Activated B cell treated with CpG ODN at 0.5 μM for 24 hours (primary cell): ENCODE measurements at regions not wholly inside any gene's neighbourhood (a gene's known extent, or its start where the extent isn't known, plus 50 kb on each side); places are given as distances from the start of the nearest gene placed in this dataset.

ENCODE experiments used
- ATAC-seq: fragments of 200-7000 bp; cut with Tn5 transposase; one replicate; pipeline ENCODE4 v1.10.0; 2021; ENCODE audit warnings: low read depth, mild to moderate bottlenecking, moderate library complexity
- CTCF ChIA-PET: fragments of 350-600 bp; sonication (Branson Sonifier 250); formaldehyde crosslinking; loops from one replicate; lab custom pipeline; 2021; ENCODE audit warnings: antibody characterized with exemption; lab: Charles Lee
- POLR2A ChIA-PET: fragments of 350-600 bp; sonication (Branson Sonifier 250); formaldehyde crosslinking; loops from one replicate; lab custom pipeline; 2021; ENCODE audit warnings: antibody characterized with exemption; lab: Charles Lee
- DNase-seq: peaks from one replicate; pipeline ENCODE4 v3.0.0; 2022
- H3K27ac Mint-ChIP-seq: one replicate; pipeline ENCODE4 v1.8.0; 2020; ENCODE audit warnings: mixed read lengths
- H3K27me3 Mint-ChIP-seq: one replicate; pipeline ENCODE4 v1.8.0; 2021; ENCODE audit warnings: mixed read lengths
- H3K36me3 Mint-ChIP-seq: one replicate; pipeline ENCODE4 v1.8.0; 2021; ENCODE audit warnings: low read depth, mixed read lengths
- H3K4me1 Mint-ChIP-seq: one replicate; pipeline ENCODE4 v1.8.0; 2021; ENCODE audit warnings: mixed read lengths
- H3K4me3 Mint-ChIP-seq: one replicate; pipeline ENCODE4 v1.8.0; 2020; ENCODE audit warnings: mild to moderate bottlenecking, mixed read lengths
- H3K9me3 Mint-ChIP-seq: one replicate; pipeline ENCODE4 v1.8.0; 2020; ENCODE audit warnings: mixed read lengths
- CTCF ChIP-seq: fragments of 200-600 bp; IDR thresholded peaks from one replicate; pipeline ENCODE4 v1.8.0; 2022; ENCODE audit warnings: antibody characterized with exemption, mild to moderate bottlenecking
- intact Hi-C: fragments of 100-400 bp; cut with micrococcal nuclease; formaldehyde crosslinking; loops from one replicate; pipeline ENCODE4 v1.15.1; 2024

GRCh38 chr14:61847861-61848260, 85.6 kb downstream of the SNAPC1 start:
- Mint-ChIP-seq H3K36me3 (no peaks in the 10 kb centered on the region), H3K27me3 (peaks cover 6% of the 10 kb centered on the region), H3K27ac (no peak overlapping the region), H3K4me3 (no peak overlapping the region), H3K4me1 (no peaks in the 10 kb centered on the region), H3K9me3 (no peaks in the 10 kb centered on the region)
- ChIA-PET POLR2A (no interaction called here), CTCF (no interaction called here)
- DNase-seq, result no peak
- intact Hi-C loops, result no loop called here
- ATAC-seq, result no peak
- no peak for TF ChIP-seq CTCF

- intact Hi-C loops, result no loop called here
- ChIA-PET POLR2A (no interaction called here), CTCF (no interaction called here)
- no peak overlapping the region for H3K4me3 Mint-ChIP-seq
- H3K36me3 Mint-ChIP-seq, result no peaks in the 10 kb centered on the region
- TF ChIP-seq CTCF, result no peak
- DNase-seq (no peak), ATAC-seq (no peak)
- peaks cover under 1% of the 10 kb centered on the region for H3K4me1 Mint-ChIP-seq
- H3K9me3 Mint-ChIP-seq, result no peaks in the 10 kb centered on the region
- no peak overlapping the region for H3K27ac Mint-ChIP-seq
- H3K27me3 Mint-ChIP-seq, result peaks cover 12% of the 10 kb centered on the region
Measured at GRCh38 chr14:61854898-61855297, 92.7 kb downstream of the SNAPC1 start.

- Mint-ChIP-seq H3K27ac (no peak overlapping the region), H3K36me3 (no peaks in the 10 kb centered on the region), H3K4me1 (peaks cover 6% of the 10 kb centered on the region), H3K27me3 (peaks cover 4% of the 10 kb centered on the region), H3K9me3 (no peaks in the 10 kb centered on the region), H3K4me3 (no peak overlapping the region)
- DNase-seq, result peak; percentile 53
- peak; percentile 25 for TF ChIP-seq CTCF
- ATAC-seq, result peak; percentile 100
- CTCF ChIA-PET, result interaction anchor here (0.8 to 2.8 kb wide), 13 partner anchors 23 to 268 kb away, joined by 3 to 22 read pairs (median 4); no protein-coding TSS in a partner anchor
- POLR2A ChIA-PET, result no interaction called here
- intact Hi-C loops, result loop anchor here (1.0 to 2.0 kb wide), 4 partner anchors 34 to 267 kb away; no protein-coding TSS in a partner anchor
Measured at GRCh38 chr14:61860294-61860918, 98.2 kb downstream of the SNAPC1 start.

- TF ChIP-seq CTCF, result no peak
- no peak for ATAC-seq
- no peaks in the 10 kb centered on the region for H3K27me3 Mint-ChIP-seq
- no peaks in the 10 kb centered on the region for H3K36me3 Mint-ChIP-seq
- H3K4me3 Mint-ChIP-seq, result no peak overlapping the region
- H3K4me1 Mint-ChIP-seq, result peaks cover 8% of the 10 kb centered on the region
- ChIA-PET POLR2A (no interaction called here), CTCF (interaction anchor here (0.8 to 2.8 kb wide), 7 partner anchors 32 to 265 kb away, joined by 3 to 22 read pairs (median 5); no protein-coding TSS in a partner anchor)
- H3K9me3 Mint-ChIP-seq, result no peaks in the 10 kb centered on the region
- no peak for DNase-seq
- H3K27ac Mint-ChIP-seq, result no peak overlapping the region
- intact Hi-C loops, result loop anchor here (2.0 kb wide), 2 partner anchors 33 to 219 kb away; no protein-coding TSS in a partner anchor
Measured at GRCh38 chr14:61861320-61861865, 99.2 kb downstream of the SNAPC1 start.

- DNase-seq (no peak), ATAC-seq (no peak)
- Mint-ChIP-seq H3K4me3 (no peak overlapping the region), H3K9me3 (no peaks in the 10 kb centered on the region), H3K36me3 (no peaks in the 10 kb centered on the region), H3K4me1 (peaks cover 21% of the 10 kb centered on the region), H3K27me3 (no peaks in the 10 kb centered on the region), H3K27ac (no peak overlapping the region)
- POLR2A ChIA-PET, result no interaction called here
- no peak for TF ChIP-seq CTCF
- intact Hi-C loops, result no loop called here
- CTCF ChIA-PET, result no interaction called here
Measured at GRCh38 chr14:61864329-61864898, 102.2 kb downstream of the SNAPC1 start.
